Smooth muscle cell (in vitro differentiated cells): ENCODE measurements at regions not wholly inside any gene's neighbourhood (a gene's known extent, or its start where the extent isn't known, plus 50 kb on each side); places are given as distances from the start of the nearest gene placed in this dataset.

ENCODE experiments used
- DNase-seq: peaks from one replicate; lab custom pipeline; 2025; ENCODE audit not compliant: unreplicated experiment; lab: John Stamatoyannopoulos, UW
- H2AFZ ChIP-seq: fragments of 200-600 bp; sonication (generic); 2 replicates; pipeline ENCODE4 v1.6.0; 2016; ENCODE audit warnings: antibody characterized with exemption, low read depth, mild to moderate bottlenecking
- H3F3A ChIP-seq: fragments of 200-600 bp; sonication (generic); 2 replicates; pipeline ENCODE4 v1.6.0; 2017; ENCODE audit warnings: antibody characterized with exemption, low read depth
- H3K27ac ChIP-seq: fragments of 200-600 bp; sonication (generic); 2 replicates; pipeline ENCODE4 v1.5.1; 2016; ENCODE audit warnings: low read depth, mild to moderate bottlenecking
- H3K27me3 ChIP-seq: fragments of 200-600 bp; sonication (generic); 2 replicates; pipeline ENCODE4 v1.6.1; 2016; ENCODE audit warnings: low read depth, mild to moderate bottlenecking
- H3K36me3 ChIP-seq: fragments of 200-600 bp; sonication (generic); 2 replicates; pipeline ENCODE4 v1.5.1; 2016; ENCODE audit warnings: low read depth
- H3K4me1 ChIP-seq: fragments of 200-600 bp; sonication (generic); 2 replicates; pipeline ENCODE4 v1.5.1; 2016; ENCODE audit warnings: low read depth
- H3K4me2 ChIP-seq: fragments of 200-600 bp; sonication (generic); 2 replicates; pipeline ENCODE4 v1.6.0; 2016; ENCODE audit warnings: mild to moderate bottlenecking
- H3K4me3 ChIP-seq: fragments of 200-600 bp; sonication (generic); 2 replicates; pipeline ENCODE4 v1.5.1; 2016; ENCODE audit warnings: mild to moderate bottlenecking
- H3K79me2 ChIP-seq: fragments of 200-600 bp; sonication (generic); 2 replicates; pipeline ENCODE4 v1.6.0; 2016; ENCODE audit warnings: low read depth, mild to moderate bottlenecking
- H3K9ac ChIP-seq: fragments of 200-600 bp; sonication (generic); 2 replicates; pipeline ENCODE4 v1.6.0; 2016; ENCODE audit warnings: low read depth
- H3K9me3 ChIP-seq: fragments of 200-600 bp; sonication (generic); replicated peaks from 2 replicates; pipeline ENCODE4 v1.5.1; 2016; ENCODE audit warnings: low read depth
- H4K20me1 ChIP-seq: fragments of 200-600 bp; sonication (generic); 2 replicates; pipeline ENCODE4 v1.6.0; 2016; ENCODE audit warnings: low read depth
- WGBS: methylation state at CpG from one replicate; pipeline ENCODE4 v1.1.7; 2016; ENCODE audit warnings: low lambda C conversion rate; 5-methylcytosine and 5-hydroxymethylcytosine counted together
- TF ChIP-seq, protein P1 (sequence below): fragments of 200-600 bp; sonication (generic); IDR thresholded peaks from 2 replicates; pipeline ENCODE4 v1.5.1; 2017; ENCODE audit warnings: borderline replicate concordance, mild to moderate bottlenecking, antibody characterized with exemption; ENCODE audit not compliant: insufficient read depth, poor library complexity, severe bottlenecking

DNA sequence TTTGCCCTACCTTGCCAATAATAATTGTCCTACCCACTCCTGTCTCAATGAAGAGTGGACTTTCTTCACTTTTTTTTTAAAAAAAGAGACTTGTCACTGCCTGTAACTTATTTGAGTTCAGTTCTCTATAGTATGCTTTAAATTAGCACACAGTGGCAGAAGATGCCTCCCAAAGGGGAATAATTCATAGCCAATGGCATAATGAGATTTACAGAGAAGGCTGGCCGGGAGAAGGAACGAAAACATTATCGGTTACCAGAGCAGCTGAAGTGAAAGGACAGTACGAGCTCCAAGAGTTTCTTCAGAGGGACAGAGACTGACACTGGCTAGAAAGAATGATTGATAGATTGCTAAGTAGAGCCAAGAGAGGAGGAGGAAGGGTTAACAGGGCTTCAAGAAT is 356.3 kb downstream of the EMP1 start:
- H3K9me3 ChIP-seq: no peaks in the 10 kb centered on the region
- no peak overlapping the region for H3K4me3 ChIP-seq
- no peak overlapping the region for H2AFZ ChIP-seq
- 92% methylated on average over 4 of the region's 4 CpGs for WGBS
- H3F3A ChIP-seq: no peaks in the 10 kb centered on the region
- DNase-seq: no peak
- no peaks in the 10 kb centered on the region for H3K4me1 ChIP-seq
- no peaks in the 10 kb centered on the region for H3K36me3 ChIP-seq
- no peaks in the 10 kb centered on the region for H3K27me3 ChIP-seq
- TF ChIP-seq, protein P1, sequence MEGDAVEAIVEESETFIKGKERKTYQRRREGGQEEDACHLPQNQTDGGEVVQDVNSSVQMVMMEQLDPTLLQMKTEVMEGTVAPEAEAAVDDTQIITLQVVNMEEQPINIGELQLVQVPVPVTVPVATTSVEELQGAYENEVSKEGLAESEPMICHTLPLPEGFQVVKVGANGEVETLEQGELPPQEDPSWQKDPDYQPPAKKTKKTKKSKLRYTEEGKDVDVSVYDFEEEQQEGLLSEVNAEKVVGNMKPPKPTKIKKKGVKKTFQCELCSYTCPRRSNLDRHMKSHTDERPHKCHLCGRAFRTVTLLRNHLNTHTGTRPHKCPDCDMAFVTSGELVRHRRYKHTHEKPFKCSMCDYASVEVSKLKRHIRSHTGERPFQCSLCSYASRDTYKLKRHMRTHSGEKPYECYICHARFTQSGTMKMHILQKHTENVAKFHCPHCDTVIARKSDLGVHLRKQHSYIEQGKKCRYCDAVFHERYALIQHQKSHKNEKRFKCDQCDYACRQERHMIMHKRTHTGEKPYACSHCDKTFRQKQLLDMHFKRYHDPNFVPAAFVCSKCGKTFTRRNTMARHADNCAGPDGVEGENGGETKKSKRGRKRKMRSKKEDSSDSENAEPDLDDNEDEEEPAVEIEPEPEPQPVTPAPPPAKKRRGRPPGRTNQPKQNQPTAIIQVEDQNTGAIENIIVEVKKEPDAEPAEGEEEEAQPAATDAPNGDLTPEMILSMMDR: no peak
- no peaks in the 10 kb centered on the region for H4K20me1 ChIP-seq
- no peak overlapping the region for H3K4me2 ChIP-seq
- H3K79me2 ChIP-seq: no peaks in the 10 kb centered on the region
- no peak overlapping the region for H3K27ac ChIP-seq
- H3K9ac ChIP-seq: no peak overlapping the region

DNA sequence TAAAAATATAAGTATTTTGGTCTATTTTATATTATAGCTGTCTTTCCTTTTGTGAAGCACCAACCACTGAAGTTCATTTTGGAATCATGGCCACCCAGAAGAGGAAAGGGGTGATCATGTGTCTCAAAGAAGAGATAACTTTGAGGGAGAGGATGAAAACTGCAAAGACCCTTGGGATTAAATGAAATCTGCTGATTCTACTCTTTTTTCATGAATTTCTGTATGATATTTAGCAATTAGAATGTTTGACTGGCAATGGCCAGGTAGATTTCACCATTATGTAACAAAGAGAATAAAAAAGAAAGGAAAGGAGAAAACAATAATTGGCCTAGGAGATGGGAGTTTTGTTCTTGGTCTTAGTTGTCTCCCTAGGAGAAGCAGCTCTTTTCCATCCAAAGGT is 350.8 kb downstream of the EMP1 start:
- no peak overlapping the region for H2AFZ ChIP-seq
- no peaks in the 10 kb centered on the region for H4K20me1 ChIP-seq
- H3K36me3 ChIP-seq: no peaks in the 10 kb centered on the region
- H3K4me3 ChIP-seq: no peak overlapping the region
- H3K9ac ChIP-seq: no peak overlapping the region
- TF ChIP-seq, protein P1: no peak
- H3K79me2 ChIP-seq: no peaks in the 10 kb centered on the region
- H3K27me3 ChIP-seq: no peaks in the 10 kb centered on the region
- H3F3A ChIP-seq: no peaks in the 10 kb centered on the region
- DNase-seq: no peak
- H3K9me3 ChIP-seq: no peaks in the 10 kb centered on the region
- H3K27ac ChIP-seq: no peak overlapping the region
- no peaks in the 10 kb centered on the region for H3K4me1 ChIP-seq
- H3K4me2 ChIP-seq: no peak overlapping the region

DNA sequence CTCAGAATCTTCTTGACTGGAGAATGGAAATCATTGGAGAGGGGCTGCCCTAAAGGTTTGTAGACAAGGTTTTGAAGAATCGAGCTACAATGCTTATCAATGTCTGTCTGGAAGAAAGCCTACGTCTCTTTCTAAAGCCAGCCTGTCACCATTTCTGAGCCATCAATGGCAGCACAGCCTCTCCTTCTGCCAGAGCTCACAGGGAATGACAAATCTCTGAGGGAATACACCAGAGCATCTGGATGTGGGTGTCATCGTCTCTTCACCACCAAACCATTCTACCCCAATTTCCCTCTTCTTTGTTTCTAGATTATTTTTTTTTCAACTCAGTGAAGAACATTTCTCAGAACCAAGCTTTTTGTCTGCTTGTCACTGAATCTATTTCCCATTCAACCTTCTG is 349.7 kb downstream of the EMP1 start:
- Histone ChIP-seq H4K20me1 (no peaks in the 10 kb centered on the region), H3K4me2 (no peak overlapping the region), H3K36me3 (no peaks in the 10 kb centered on the region), H3K27ac (no peak overlapping the region), H3K9ac (no peak overlapping the region), H3F3A (no peaks in the 10 kb centered on the region), H3K27me3 (no peaks in the 10 kb centered on the region), H3K9me3 (no peaks in the 10 kb centered on the region), H3K4me1 (no peaks in the 10 kb centered on the region), H3K4me3 (no peak overlapping the region), H2AFZ (no peak overlapping the region), H3K79me2 (no peaks in the 10 kb centered on the region)
- 48% methylated on average over 3 of the region's 3 CpGs for WGBS
- no peak for DNase-seq
- TF ChIP-seq, protein P1: no peak

DNA sequence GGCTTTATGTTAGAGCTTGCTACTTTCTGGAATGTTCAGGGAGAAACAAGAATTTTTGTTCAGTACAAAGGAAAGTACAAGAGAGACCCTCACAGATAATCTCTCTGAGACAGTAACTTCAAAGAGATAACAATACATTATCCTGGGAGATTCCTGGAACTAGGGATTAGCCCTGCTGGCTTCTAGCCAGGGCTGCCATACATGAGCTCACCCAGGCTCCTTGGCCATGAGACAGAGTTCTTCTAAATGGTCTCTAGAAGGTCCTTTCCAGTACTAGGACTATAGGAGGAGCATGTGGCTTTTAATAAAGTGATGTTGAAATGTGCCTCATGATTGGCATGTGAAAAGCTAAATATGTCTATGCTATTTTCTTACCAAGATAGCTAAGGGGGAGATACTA is 342.5 kb downstream of the EMP1 start:
- H3K36me3 ChIP-seq: no peaks in the 10 kb centered on the region
- H3K9ac ChIP-seq: no peak overlapping the region
- no peak overlapping the region for H3K27ac ChIP-seq
- no peaks in the 10 kb centered on the region for H3F3A ChIP-seq
- no peak overlapping the region for H3K4me3 ChIP-seq
- no peaks in the 10 kb centered on the region for H3K27me3 ChIP-seq
- TF ChIP-seq, protein P1: no peak
- H4K20me1 ChIP-seq: no peaks in the 10 kb centered on the region
- peaks cover 4% of the 10 kb centered on the region for H3K4me1 ChIP-seq
- H3K9me3 ChIP-seq: no peaks in the 10 kb centered on the region
- H3K79me2 ChIP-seq: no peaks in the 10 kb centered on the region
- no peak overlapping the region for H2AFZ ChIP-seq
- H3K4me2 ChIP-seq: no peak overlapping the region
- no peak for DNase-seq
